ENCODE measurements at regions not wholly inside any gene's neighbourhood (a gene's known extent, or its start where the extent isn't known, plus 50 kb on each side); places are given as distances from the start of the nearest gene placed in this dataset.

- TF ChIP-seq POLR2A (IDR thresholded peaks at IDR 0.05; ENCODE audit: low read depth, low read length) (no peak), NFE2L2 (IDR thresholded peaks at IDR 0.05; ENCODE audit: low read depth, low read length) (no peak), RFX5 (IDR thresholded peaks at IDR 0.05; ENCODE audit: low read depth, low read length) (no peak), MAZ (IDR thresholded peaks at IDR 0.05; ENCODE audit: borderline replicate concordance, low read depth, low read length) (no peak)
- Histone ChIP-seq H4K20me1 (ENCODE audit: insufficient read depth, low read length) (no peaks in the 10 kb centered on the region; the same call in 1 of the 2 replicates), H3K9ac (ENCODE audit: low read depth, low read length) (no peak overlapping the region), H3K9me3 (ENCODE audit: control insufficient read depth, insufficient read depth, low read length) (no peaks in the 10 kb centered on the region), H3K4me2 (ENCODE audit: low read depth, low read length) (no peak overlapping the region), H3K23ac (ENCODE audit: low read depth, low read length) (no peak overlapping the region), H2AFZ (replicated peaks; ENCODE audit: low read length, poor library complexity) (no peak overlapping the region), H3K4ac (ENCODE audit: low read depth, low read length) (no peak overlapping the region), H3K56ac (ENCODE audit: extremely low read depth, insufficient read depth, low read length) (no peak overlapping the region), H3K36me3 (ENCODE audit: control insufficient read depth, insufficient read depth, low read length) (no peaks in the 10 kb centered on the region), H3K27ac (ENCODE audit: insufficient read depth, low read length) (no peak overlapping the region), H4K91ac (ENCODE audit: insufficient read depth, low read depth, low read length) (no peak overlapping the region), H2BK15ac (ENCODE audit: low read depth, low read length) (no peak overlapping the region), H3K18ac (ENCODE audit: low read depth, low read length) (no peak overlapping the region), H3K14ac (replicated peaks; ENCODE audit: low read depth, low read length) (no peak overlapping the region), H3K4me1 (ENCODE audit: control insufficient read depth, insufficient read depth, low read length) (no peaks in the 10 kb centered on the region), H2AK9ac (replicated peaks; ENCODE audit: low read depth, low read length, poor library complexity) (no peak overlapping the region), H2BK20ac (ENCODE audit: low read depth, low read length) (no peak overlapping the region), H3K4me3 (ENCODE audit: insufficient read depth, low read depth, low read length) (no peak overlapping the region), H3K9me1 (ENCODE audit: insufficient read depth, low read length) (no peaks in the 10 kb centered on the region), H2AK5ac (ENCODE audit: low read depth, low read length) (no peak overlapping the region), H2BK120ac (ENCODE audit: low read depth, low read length) (no peak overlapping the region), H3K27me3 (ENCODE audit: control insufficient read depth, insufficient read depth, low read length) (peaks cover 21% of the 10 kb centered on the region; the same call in 1 of the 2 replicates), H3K79me1 (ENCODE audit: low read depth in 1 of 2, low read length in 2 of 2) (no peaks in the 10 kb centered on the region), H4K8ac (ENCODE audit: low read depth in 2 of 2, low read length in 2 of 2) (no peak overlapping the region), H4K5ac (ENCODE audit: low read depth, low read length) (no peak overlapping the region), H2BK5ac (ENCODE audit: low read depth, low read length, poor library complexity, severe bottlenecking) (no peak overlapping the region)
- no peak for ATAC-seq (ENCODE audit: low read depth)
- WGBS, 2 experiments (ENCODE audit: extremely low coverage in 2 of 2, insufficient read length in 1 of 2), result no CpG with 5 or more reads among the region's 5 CpGs
- in situ Hi-C loops (cut with MboI; ENCODE audit: low sequenced_read_pairs), result no loop called here
- BruUV-seq (replicated peaks), result no TSS peak
- DNase-seq, result no peak
- dilution Hi-C loops (cut with HindIII; ENCODE audit: low sequenced_read_pairs, unreplicated experiment), result no loop called here
- POLR2A ChIA-PET (ENCODE audit: unreplicated experiment), result no interaction called here
- intact Hi-C loops (cut with micrococcal nuclease), result no loop called here
- CTCF ChIA-PET, result no interaction called here
Observed at GRCh38 chr1:112308716-112309115, 87.3 kb upstream of the CTTNBP2NL start.
